Neural cell (in vitro differentiated cells): ENCODE measurements at regions not wholly inside any gene's neighbourhood (a gene's known extent, or its start where the extent isn't known, plus 50 kb on each side); places are given as distances from the start of the nearest gene placed in this dataset.

Experiments used
- EZH2 ChIP-seq: fragments of 200-600, 300-800 bp; shearing (Covaris generic), sonication (generic); IDR thresholded peaks from 2 replicates; pipeline ENCODE4 v1.6.1; 2014; ENCODE audit warnings: antibody characterized with exemption, low read length, borderline replicate concordance, mild to moderate bottlenecking; ENCODE audit not compliant: insufficient read depth, poor library complexity, severe bottlenecking
- POLR2AphosphoS5 ChIP-seq: IDR thresholded peaks from 2 replicates; pipeline ENCODE4 v1.6.1; 2012
- TF ChIP-seq, protein P1 (sequence below): fragments of 450-650 bp; IDR thresholded peaks from 2 replicates; pipeline ENCODE4 v1.5.1; 2014; ENCODE audit warnings: antibody characterized with exemption, mild to moderate bottlenecking, moderate library complexity; ENCODE audit not compliant: poor library complexity, severe bottlenecking

DNA sequence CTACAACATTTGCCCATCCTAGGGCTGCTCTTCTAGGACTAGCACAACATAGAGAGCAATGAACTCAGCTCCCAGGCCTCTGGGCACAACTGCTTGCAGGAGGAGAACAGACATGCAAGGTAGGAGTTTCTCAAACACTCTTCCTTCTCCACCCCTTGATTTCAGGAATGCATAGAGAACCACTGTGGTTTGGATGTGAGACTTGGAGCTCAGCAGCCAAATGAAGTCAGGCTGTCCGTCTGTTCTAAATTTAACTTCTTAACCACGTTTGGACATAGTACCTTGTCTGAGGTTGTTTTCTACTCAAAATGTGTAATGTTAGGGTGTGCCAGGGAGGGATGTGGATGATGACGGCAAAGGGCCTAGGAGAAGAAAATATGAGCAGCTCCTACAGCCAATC, 515.1 kb upstream of the TNC start:
- TF ChIP-seq, protein P1, sequence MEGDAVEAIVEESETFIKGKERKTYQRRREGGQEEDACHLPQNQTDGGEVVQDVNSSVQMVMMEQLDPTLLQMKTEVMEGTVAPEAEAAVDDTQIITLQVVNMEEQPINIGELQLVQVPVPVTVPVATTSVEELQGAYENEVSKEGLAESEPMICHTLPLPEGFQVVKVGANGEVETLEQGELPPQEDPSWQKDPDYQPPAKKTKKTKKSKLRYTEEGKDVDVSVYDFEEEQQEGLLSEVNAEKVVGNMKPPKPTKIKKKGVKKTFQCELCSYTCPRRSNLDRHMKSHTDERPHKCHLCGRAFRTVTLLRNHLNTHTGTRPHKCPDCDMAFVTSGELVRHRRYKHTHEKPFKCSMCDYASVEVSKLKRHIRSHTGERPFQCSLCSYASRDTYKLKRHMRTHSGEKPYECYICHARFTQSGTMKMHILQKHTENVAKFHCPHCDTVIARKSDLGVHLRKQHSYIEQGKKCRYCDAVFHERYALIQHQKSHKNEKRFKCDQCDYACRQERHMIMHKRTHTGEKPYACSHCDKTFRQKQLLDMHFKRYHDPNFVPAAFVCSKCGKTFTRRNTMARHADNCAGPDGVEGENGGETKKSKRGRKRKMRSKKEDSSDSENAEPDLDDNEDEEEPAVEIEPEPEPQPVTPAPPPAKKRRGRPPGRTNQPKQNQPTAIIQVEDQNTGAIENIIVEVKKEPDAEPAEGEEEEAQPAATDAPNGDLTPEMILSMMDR, result no peak
- TF ChIP-seq POLR2AphosphoS5, result no peak
- TF ChIP-seq EZH2, result no peak
